H9 (cell line): ENCODE measurements at regions not wholly inside any gene's neighbourhood (a gene's known extent, or its start where the extent isn't known, plus 50 kb on each side); places are given as distances from the start of the nearest gene placed in this dataset.

Experiments
- DNase-seq: peaks from one replicate; pipeline ENCODE4 v3.0.0-alpha.2; 2017
- H2AFZ ChIP-seq: one replicate; pipeline ENCODE4 v1.6.1; 2013; ENCODE audit warnings: mild to moderate bottlenecking, low read length, control low read depth, moderate library complexity
- H2AK5ac ChIP-seq: 2 replicates; pipeline ENCODE4 v1.6.1; 2013; ENCODE audit warnings: low read length, control low read depth, mixed read lengths; ENCODE audit not compliant: insufficient read length
- H2BK120ac ChIP-seq: one replicate; pipeline ENCODE4 v1.6.1; 2013; ENCODE audit warnings: low read depth, mild to moderate bottlenecking, low read length, control low read depth, inconsistent platforms; ENCODE audit not compliant: poor library complexity, severe bottlenecking
- H2BK12ac ChIP-seq: 2 replicates; pipeline ENCODE4 v1.6.1; 2013; ENCODE audit warnings: low read length, control low read depth, mixed read lengths, low read depth; ENCODE audit not compliant: insufficient read length
- H2BK15ac ChIP-seq: 2 replicates; pipeline ENCODE4 v1.6.1; 2013; ENCODE audit warnings: low read depth, low read length, control low read depth
- H2BK20ac ChIP-seq: one replicate; pipeline ENCODE4 v1.6.1; 2013; ENCODE audit warnings: low read depth, mild to moderate bottlenecking, low read length, control low read depth, inconsistent platforms; ENCODE audit not compliant: poor library complexity, severe bottlenecking
- H2BK5ac ChIP-seq: 2 replicates; pipeline ENCODE4 v1.6.1; 2013; ENCODE audit warnings: low read length, control low read depth, mixed read lengths; ENCODE audit not compliant: insufficient read length
- H3K14ac ChIP-seq: 2 replicates; pipeline ENCODE4 v1.6.1; 2013; ENCODE audit warnings: low read length, control low read depth; ENCODE audit not compliant: insufficient read depth
- H3K18ac ChIP-seq: 2 replicates; pipeline ENCODE4 v1.6.1; 2013; ENCODE audit warnings: low read depth, mild to moderate bottlenecking, mixed read lengths, low read length, control low read depth; ENCODE audit not compliant: insufficient read length
- H3K23ac ChIP-seq: 2 replicates; pipeline ENCODE4 v1.6.1; 2013; ENCODE audit warnings: low read length, control low read depth, mixed read lengths, low read depth; ENCODE audit not compliant: insufficient read length
- H3K23me2 ChIP-seq: 2 replicates; pipeline ENCODE4 v1.6.1; 2013; ENCODE audit warnings: low read depth, mild to moderate bottlenecking, mixed read lengths, low read length, control low read depth; ENCODE audit not compliant: insufficient read length, poor library complexity, severe bottlenecking
- H3K27ac ChIP-seq: 2 replicates; pipeline ENCODE4 v1.5.1; 2013; ENCODE audit warnings: low read length, control low read depth, mixed read lengths, low read depth; ENCODE audit not compliant: insufficient read length
- H3K27me3 ChIP-seq: 2 replicates; pipeline ENCODE4 v1.6.1; 2013; ENCODE audit warnings: low read length, control low read depth, inconsistent platforms; ENCODE audit not compliant: insufficient read depth
- H3K4ac ChIP-seq: 2 replicates; pipeline ENCODE4 v1.6.1; 2013; ENCODE audit warnings: low read depth, mild to moderate bottlenecking, control low read depth, inconsistent platforms, low read length, moderate library complexity
- H3K4me1 ChIP-seq: 2 replicates; pipeline ENCODE4 v1.6.1; 2013; ENCODE audit warnings: low read length, control low read depth, inconsistent platforms; ENCODE audit not compliant: insufficient read depth
- H3K4me2 ChIP-seq: 2 replicates; pipeline ENCODE4 v1.6.1; 2013; ENCODE audit warnings: low read length, control low read depth, mixed read lengths; ENCODE audit not compliant: insufficient read length, insufficient read depth
- H3K56ac ChIP-seq: 2 replicates; pipeline ENCODE4 v1.6.1; 2013; ENCODE audit warnings: low read depth, mild to moderate bottlenecking, mixed read lengths, low read length, control low read depth; ENCODE audit not compliant: insufficient read length
- H3K79me1 ChIP-seq: 2 replicates; pipeline ENCODE4 v1.6.1; 2013; ENCODE audit warnings: low read depth, mild to moderate bottlenecking, moderate library complexity, low read length, control low read depth, inconsistent platforms; ENCODE audit not compliant: insufficient read depth, poor library complexity, severe bottlenecking
- H3K79me2 ChIP-seq: 2 replicates; pipeline ENCODE4 v1.6.1; 2013; ENCODE audit warnings: low read length, control low read depth, inconsistent platforms; ENCODE audit not compliant: insufficient read depth
- H3K9ac ChIP-seq: 2 replicates; pipeline ENCODE4 v1.6.1; 2013; ENCODE audit warnings: low read length, control low read depth, mixed read lengths; ENCODE audit not compliant: insufficient read length; ENCODE audit errors: extremely low read depth
- H3K9me3 ChIP-seq: one replicate; pipeline ENCODE4 v1.6.1; 2013; ENCODE audit warnings: low read depth, low read length, inconsistent platforms; ENCODE audit not compliant: control insufficient read depth
- H3T11ph ChIP-seq: one replicate; pipeline ENCODE4 v1.6.1; 2013; ENCODE audit warnings: mild to moderate bottlenecking, low read length, control low read depth, inconsistent platforms
- H4K20me1 ChIP-seq: one replicate; pipeline ENCODE4 v1.6.1; 2013; ENCODE audit not compliant: control insufficient read depth, insufficient read length, insufficient read depth
- H4K5ac ChIP-seq: 2 replicates; pipeline ENCODE4 v1.6.1; 2013; ENCODE audit warnings: low read depth, mild to moderate bottlenecking, mixed read lengths, low read length, control low read depth; ENCODE audit not compliant: insufficient read length
- H4K8ac ChIP-seq: replicated peaks from 2 replicates; pipeline ENCODE4 v1.6.1; 2013; ENCODE audit warnings: low read length, control low read depth, mixed read lengths, low read depth; ENCODE audit not compliant: insufficient read length
- H4K91ac ChIP-seq: 2 replicates; pipeline ENCODE4 v1.6.1; 2013; ENCODE audit warnings: low read depth, mild to moderate bottlenecking, moderate library complexity, mixed read lengths, low read length, control low read depth; ENCODE audit not compliant: insufficient read length
- H3K27ac Mint-ChIP-seq, 3 experiments: 2 replicates in 2 of 3; 3 replicates in 1 of 3; pipeline ENCODE4 v1.8.0; 2020 to 2021; ENCODE audit warnings: mixed read lengths in 3 of 3, mild to moderate bottlenecking in 1 of 3, moderate library complexity in 1 of 3
- H3K27me3 Mint-ChIP-seq: 2 replicates; pipeline ENCODE4 v1.8.0; 2021; ENCODE audit warnings: low read depth, mild to moderate bottlenecking, moderate library complexity, mixed read lengths
- H3K36me3 Mint-ChIP-seq, 3 experiments: 2 replicates in 2 of 3; 3 replicates in 1 of 3; pipeline ENCODE4 v1.8.0; 2020 to 2021; ENCODE audit warnings: low read depth in 3 of 3, mixed read lengths in 3 of 3; ENCODE audit not compliant: insufficient read depth in 1 of 3
- H3K4me1 Mint-ChIP-seq, 2 experiments: 2 replicates each; pipeline ENCODE4 v1.8.0; 2020; ENCODE audit warnings: mixed read lengths in 2 of 2
- H3K4me3 Mint-ChIP-seq, 2 experiments: 2 replicates in 1 of 2; 3 replicates in 1 of 2; pipeline ENCODE4 v1.8.0; 2020 to 2021; ENCODE audit warnings: mild to moderate bottlenecking in 2 of 2, mixed read lengths in 2 of 2, moderate library complexity in 1 of 2
- H3K9me3 Mint-ChIP-seq, 2 experiments: 2 replicates in 1 of 2; 3 replicates in 1 of 2; pipeline ENCODE4 v1.8.0; 2020; ENCODE audit warnings: mild to moderate bottlenecking in 2 of 2, mixed read lengths in 2 of 2, moderate library complexity in 1 of 2
- CTCF ChIP-seq: fragments of 200-600 bp; sonication (generic); conservative IDR thresholded peaks from 3 replicates; pipeline ENCODE4 v1.8.0; 2021; ENCODE audit warnings: antibody characterized with exemption, mild to moderate bottlenecking
- whole genome bisulfite sequencing: extraction: QIAGEN DNeasy Blood & Tissue Kit; methylation state at CpG from one replicate; pipeline ENCODE4 v1.1.7; 2013; ENCODE audit warnings: missing lambda C conversion rate, low lambda C conversion rate, mixed read lengths; ENCODE audit not compliant: insufficient read length; ENCODE audit errors: extremely low coverage; 5-methylcytosine and 5-hydroxymethylcytosine counted together

GRCh38 chr4:170414360-170414759, 324.6 kb upstream of the AADAT start:
- no peak overlapping the region for H3K23ac ChIP-seq
- H2BK15ac ChIP-seq: no peak overlapping the region
- no peak overlapping the region for H2AK5ac ChIP-seq
- H3K14ac ChIP-seq: no peak overlapping the region
- Mint-ChIP-seq H3K27me3 (no peaks in the 10 kb centered on the region), H3K9me3 (peaks cover 0 to 2% of the 10 kb centered on the region in 2 experiments; a peak in 1 of 5 replicates), H3K4me1 (no peaks in the 10 kb centered on the region), H3K36me3 (no peaks in the 10 kb centered on the region; a peak in 1 of 7 replicates), H3K27ac (no peak overlapping the region), H3K4me3 (no peak overlapping the region)
- no peak overlapping the region for H3K27ac ChIP-seq
- no peaks in the 10 kb centered on the region for H3K23me2 ChIP-seq
- H3K9me3 ChIP-seq: no peaks in the 10 kb centered on the region
- no peak overlapping the region for H4K91ac ChIP-seq
- no peak overlapping the region for H4K8ac ChIP-seq
- H3K56ac ChIP-seq: no peak overlapping the region
- no peak overlapping the region for H4K5ac ChIP-seq
- no peaks in the 10 kb centered on the region for H3K79me2 ChIP-seq
- DNase-seq: no peak
- H2BK5ac ChIP-seq: no peak overlapping the region
- no peaks in the 10 kb centered on the region for H4K20me1 ChIP-seq
- no peak overlapping the region for H2BK12ac ChIP-seq
- TF ChIP-seq CTCF: no peak
- no peak overlapping the region for H2BK120ac ChIP-seq
- H3K18ac ChIP-seq: no peak overlapping the region
- H3K79me1 ChIP-seq: no peaks in the 10 kb centered on the region
- H3K27me3 ChIP-seq: no peaks in the 10 kb centered on the region
- H3K4ac ChIP-seq: no peak overlapping the region
- WGBS: no CpG with 5 or more reads among the region's 2 CpGs
- H2AFZ ChIP-seq: no peak overlapping the region
- H3K9ac ChIP-seq: no peak overlapping the region
- no peak overlapping the region for H3K4me2 ChIP-seq
- no peak overlapping the region for H3T11ph ChIP-seq
- no peak overlapping the region for H2BK20ac ChIP-seq
- no peaks in the 10 kb centered on the region for H3K4me1 ChIP-seq
